ENCODE measurements at regions not wholly inside any gene's neighbourhood (a gene's known extent, or its start where the extent isn't known, plus 50 kb on each side); places are given as distances from the start of the nearest gene placed in this dataset.

DNA sequence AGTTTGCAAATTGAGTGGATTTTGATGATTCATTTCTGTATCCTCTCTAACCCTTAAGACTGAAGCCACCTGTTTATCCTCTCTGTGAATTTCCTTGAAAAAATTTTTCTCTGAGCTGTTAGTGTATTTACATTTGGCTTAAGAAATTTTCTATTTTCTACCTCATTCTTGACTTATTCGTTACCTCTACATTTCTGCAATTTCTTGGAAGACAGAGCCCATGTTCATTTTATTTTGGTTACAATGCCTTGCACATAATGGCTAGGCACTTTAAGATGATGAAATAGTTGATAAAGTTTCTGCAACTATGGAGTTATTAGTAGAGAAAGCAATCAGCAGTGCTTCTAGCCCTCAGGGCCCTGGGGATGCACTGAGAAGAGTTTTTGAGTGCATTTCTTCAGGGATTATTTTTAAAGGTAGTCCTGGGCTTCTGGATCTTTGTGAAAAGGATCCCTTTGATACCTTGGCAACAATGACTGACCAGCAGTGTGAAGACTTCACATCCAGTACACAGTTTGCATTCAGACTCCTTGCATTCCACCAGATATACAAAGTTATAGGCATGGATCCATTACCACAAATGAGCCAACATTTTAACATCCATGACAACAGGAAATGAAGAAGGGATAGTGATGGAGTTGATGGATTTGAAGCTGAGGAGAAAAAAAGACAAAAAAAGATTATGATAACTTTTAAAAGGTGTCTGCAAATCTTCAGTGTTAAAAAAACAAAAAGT, 68.2 kb downstream of the CH25H start:
- no peak for DNase-seq (ENCODE audit: low read depth)
- no peak overlapping the region for H3K4me3 ChIP-seq (ENCODE audit: low read length)
- TF ChIP-seq, protein P1, sequence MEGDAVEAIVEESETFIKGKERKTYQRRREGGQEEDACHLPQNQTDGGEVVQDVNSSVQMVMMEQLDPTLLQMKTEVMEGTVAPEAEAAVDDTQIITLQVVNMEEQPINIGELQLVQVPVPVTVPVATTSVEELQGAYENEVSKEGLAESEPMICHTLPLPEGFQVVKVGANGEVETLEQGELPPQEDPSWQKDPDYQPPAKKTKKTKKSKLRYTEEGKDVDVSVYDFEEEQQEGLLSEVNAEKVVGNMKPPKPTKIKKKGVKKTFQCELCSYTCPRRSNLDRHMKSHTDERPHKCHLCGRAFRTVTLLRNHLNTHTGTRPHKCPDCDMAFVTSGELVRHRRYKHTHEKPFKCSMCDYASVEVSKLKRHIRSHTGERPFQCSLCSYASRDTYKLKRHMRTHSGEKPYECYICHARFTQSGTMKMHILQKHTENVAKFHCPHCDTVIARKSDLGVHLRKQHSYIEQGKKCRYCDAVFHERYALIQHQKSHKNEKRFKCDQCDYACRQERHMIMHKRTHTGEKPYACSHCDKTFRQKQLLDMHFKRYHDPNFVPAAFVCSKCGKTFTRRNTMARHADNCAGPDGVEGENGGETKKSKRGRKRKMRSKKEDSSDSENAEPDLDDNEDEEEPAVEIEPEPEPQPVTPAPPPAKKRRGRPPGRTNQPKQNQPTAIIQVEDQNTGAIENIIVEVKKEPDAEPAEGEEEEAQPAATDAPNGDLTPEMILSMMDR (IDR thresholded peaks at IDR 0.05; ENCODE audit: insufficient read depth, low read depth, low read length, missing control alignments), result no peak

DNA sequence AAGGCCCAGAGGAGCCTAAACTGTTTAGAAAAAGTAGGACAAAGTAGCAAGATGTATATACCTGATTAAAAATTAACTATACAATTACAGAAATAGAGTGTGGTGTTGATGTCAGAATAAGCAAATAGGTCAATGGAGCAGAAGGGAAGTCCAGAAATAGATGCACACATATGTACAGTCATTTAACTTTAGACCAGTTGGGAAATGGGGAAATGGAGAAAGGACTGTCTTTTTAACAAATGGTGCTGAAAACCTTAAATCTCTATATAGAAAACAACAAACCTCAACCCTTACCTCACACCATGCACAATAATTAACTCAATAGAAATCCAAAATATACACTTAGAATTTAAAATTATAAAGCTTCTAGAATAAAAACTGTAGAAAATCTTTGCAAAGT, 72.2 kb downstream of the CH25H start:
- no peak overlapping the region for H3K4me3 ChIP-seq (ENCODE audit: low read length)
- TF ChIP-seq, protein P1 (IDR thresholded peaks at IDR 0.05; ENCODE audit: insufficient read depth, low read depth, low read length, missing control alignments), result no peak
- no peak for DNase-seq (ENCODE audit: low read depth)

DNA sequence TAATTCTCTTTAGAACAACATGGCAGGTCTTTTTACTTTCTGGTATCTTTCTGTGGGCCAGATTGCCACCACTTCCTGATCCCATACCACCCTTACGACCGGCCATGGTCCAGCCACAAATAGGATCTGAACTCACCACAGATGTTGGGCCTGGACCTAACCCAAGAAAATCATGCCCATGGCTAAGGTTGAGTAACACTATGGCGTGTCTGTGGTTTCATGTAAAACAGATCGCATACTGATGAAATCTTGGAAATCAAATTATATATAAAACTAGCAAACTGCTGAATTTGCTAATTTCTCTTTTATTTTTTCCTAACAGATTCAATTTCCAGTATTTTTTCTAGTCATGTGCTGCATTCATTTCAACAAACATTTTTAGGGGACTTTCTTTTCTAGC, 77.2 kb downstream of the CH25H start:
- TF ChIP-seq, protein P1 (IDR thresholded peaks at IDR 0.05; ENCODE audit: insufficient read depth, low read depth, low read length, missing control alignments), result no peak
- H3K4me3 ChIP-seq (ENCODE audit: low read length), result no peak overlapping the region
- peak; percentile 86 for DNase-seq (ENCODE audit: low read depth)

DNA sequence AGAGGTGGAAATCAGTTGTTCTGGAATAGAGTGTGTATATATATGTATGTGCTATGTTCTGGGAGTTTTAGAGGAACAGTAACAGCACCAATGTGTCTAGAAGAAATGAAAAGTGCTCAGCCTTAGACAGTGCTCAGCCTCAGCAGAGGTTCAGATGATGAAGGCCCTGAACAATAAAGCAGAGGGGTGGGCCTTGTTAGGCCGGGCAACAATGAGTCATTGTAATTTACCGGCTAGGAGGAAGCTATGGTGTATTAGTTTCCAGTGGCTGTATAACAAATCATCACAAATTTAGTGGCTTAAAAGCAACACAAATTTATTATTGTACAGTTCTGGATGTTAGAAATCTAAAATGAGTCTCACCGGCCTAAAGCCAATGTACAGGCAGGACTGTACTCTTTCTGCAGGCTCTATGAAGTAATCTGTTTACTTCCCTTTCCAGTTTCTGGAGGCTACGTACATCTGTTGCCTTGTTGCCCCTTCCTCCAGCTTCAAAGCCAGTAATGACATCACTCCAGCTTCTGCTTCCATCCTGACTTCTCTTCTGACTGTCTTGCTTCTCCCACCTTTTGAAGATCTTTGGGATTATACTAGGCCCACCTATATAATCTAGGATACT, 84.6 kb downstream of the CH25H start:
- TF ChIP-seq, protein P1 (IDR thresholded peaks at IDR 0.05; ENCODE audit: insufficient read depth, low read depth, low read length, missing control alignments), result no peak
- DNase-seq (ENCODE audit: low read depth), result peak; percentile 67
- no peak overlapping the region for H3K4me3 ChIP-seq (ENCODE audit: low read length)

DNA sequence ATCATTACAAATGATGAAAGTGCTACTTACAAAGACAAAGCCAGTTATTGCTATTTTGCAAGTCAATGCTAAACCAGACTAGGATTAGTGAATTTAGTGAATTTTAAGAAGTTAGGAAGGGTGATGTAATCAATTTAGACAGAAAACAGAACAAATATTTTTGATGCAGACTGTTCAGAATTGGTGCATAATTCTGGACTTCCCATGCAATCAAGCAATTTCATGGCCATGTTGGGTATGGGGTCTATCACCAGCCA, 85.4 kb downstream of the CH25H start:
- no peak overlapping the region for H3K4me3 ChIP-seq (ENCODE audit: low read length)
- TF ChIP-seq, protein P1 (IDR thresholded peaks at IDR 0.05; ENCODE audit: insufficient read depth, low read depth, low read length, missing control alignments), result no peak
- DNase-seq (ENCODE audit: low read depth), result no peak

DNA sequence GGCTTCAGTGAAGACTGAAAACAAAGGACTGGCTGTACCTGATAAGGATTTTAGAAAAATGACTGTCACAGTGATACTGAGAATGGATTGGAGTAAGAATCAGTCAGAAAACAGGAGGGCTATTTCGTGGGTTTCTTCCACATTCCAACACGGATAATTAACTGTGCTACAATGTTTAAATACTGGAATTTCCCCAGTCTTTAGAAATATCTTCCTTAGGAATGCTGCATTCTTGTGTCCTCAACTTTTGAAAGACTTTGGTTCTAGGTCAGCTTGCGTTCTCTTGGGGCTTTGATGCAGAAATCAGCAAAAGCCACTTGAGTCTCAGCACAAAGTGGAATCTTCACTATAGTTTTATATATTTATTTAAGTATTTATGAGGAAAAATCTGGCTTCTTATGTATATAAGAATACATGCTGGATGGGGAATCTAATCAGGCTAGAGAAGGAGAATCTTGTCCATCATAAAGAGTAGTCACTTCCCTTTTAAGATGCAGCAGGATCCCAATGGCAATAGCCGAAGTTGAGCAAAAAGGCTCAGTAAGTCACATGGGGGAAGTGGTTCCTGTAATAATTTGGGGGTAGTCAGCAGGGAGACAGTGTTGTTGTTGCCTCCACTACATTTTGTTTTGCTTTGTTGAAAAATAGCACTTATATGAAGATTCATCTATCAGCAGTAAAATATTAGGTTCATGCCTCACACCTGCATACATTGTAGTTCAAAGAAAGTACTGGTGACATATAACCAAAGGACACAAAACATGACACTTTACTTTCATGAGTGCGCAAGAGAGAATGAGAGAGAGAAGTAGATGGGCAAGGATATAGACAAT, 86.0 kb downstream of the CH25H start:
- no peak overlapping the region for H3K4me3 ChIP-seq (ENCODE audit: low read length)
- DNase-seq (ENCODE audit: low read depth), result no peak
- TF ChIP-seq, protein P1 (IDR thresholded peaks at IDR 0.05; ENCODE audit: insufficient read depth, low read depth, low read length, missing control alignments), result no peak

Measured in epithelial cell of esophagus (primary cell).